Mucosa of descending colon (tissue), 3 donors: ENCODE measurements at regions not wholly inside any gene's neighbourhood (a gene's known extent, or its start where the extent isn't known, plus 50 kb on each side); places are given as distances from the start of the nearest gene placed in this dataset.

ENCODE experiments used
- ATAC-seq: fragments of 200-7000 bp; cut with Tn5 transposase; one replicate; pipeline ENCODE4 v1.9.1; 2020; ENCODE audit warnings: mild to moderate bottlenecking, moderate library complexity
- DNase-seq, 3 donors: peaks; one replicate each; pipeline ENCODE4 v3.0.0-alpha.2; 2020
- H3K36me3 ChIP-seq: fragments of 200-600 bp; one replicate; pipeline ENCODE4 v1.8.0; 2021; ENCODE audit warnings: low read depth, mild to moderate bottlenecking
- H3K4me1 ChIP-seq: fragments of 200-600 bp; one replicate; pipeline ENCODE4 v1.8.0; 2021; ENCODE audit warnings: low read depth, mild to moderate bottlenecking
- H3K4me3 ChIP-seq: fragments of 200-600 bp; one replicate; pipeline ENCODE4 v1.8.0; 2021; ENCODE audit warnings: mild to moderate bottlenecking
- H3K9me3 ChIP-seq: fragments of 200-600 bp; one replicate; pipeline ENCODE4 v1.8.0; 2021; ENCODE audit warnings: mild to moderate bottlenecking
- intact Hi-C, 2 donors: fragments of 100-400 bp; cut with DNase I in 1 of 2; cut with micrococcal nuclease in 1 of 2; formaldehyde crosslinking; loops; one replicate each; pipeline versions ENCODE4 v1.11.0 to v1.11.1; 2022; cut with DNase I, micrococcal nuclease
- TF ChIP-seq, protein P1 (sequence below): fragments of 200-600 bp; IDR thresholded peaks from one replicate; pipeline ENCODE4 v1.8.0; 2022; ENCODE audit warnings: antibody characterized with exemption, mild to moderate bottlenecking
- donor health status: DM: no; HTN: no; CAD: no; lungs with moderate emphysema.
- donor health status: DM: no; HTN: no; CAD: no.
- donor health status: DM: no; HTN: yes; CAD: no.

DNA sequence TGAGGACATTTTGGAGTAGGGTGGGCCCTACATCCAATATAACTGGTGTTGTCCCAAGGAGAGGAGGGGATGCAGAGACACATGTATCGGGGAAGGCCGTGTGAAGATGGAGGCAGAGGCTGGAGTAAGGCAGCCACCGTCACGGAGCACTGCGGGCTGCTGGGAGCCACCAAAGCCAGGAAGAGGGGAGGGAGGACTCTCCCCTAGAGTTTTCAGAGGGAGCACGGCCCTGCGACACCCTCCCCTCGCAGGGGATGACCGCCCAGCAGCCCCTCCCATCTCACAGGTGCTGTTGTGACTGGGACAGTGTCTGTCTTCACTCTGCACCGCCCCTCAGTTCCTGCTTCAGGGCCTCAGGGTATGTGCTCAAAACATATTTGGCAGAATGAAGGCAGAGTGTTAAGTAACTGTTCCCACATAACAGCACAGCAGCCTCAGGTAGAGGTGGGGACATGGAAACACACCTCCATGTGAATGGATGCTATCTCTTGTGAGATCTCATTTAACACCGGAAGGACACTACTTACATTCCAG is 82.2 kb downstream of the RBFOX3 start:
- TF ChIP-seq, protein P1, sequence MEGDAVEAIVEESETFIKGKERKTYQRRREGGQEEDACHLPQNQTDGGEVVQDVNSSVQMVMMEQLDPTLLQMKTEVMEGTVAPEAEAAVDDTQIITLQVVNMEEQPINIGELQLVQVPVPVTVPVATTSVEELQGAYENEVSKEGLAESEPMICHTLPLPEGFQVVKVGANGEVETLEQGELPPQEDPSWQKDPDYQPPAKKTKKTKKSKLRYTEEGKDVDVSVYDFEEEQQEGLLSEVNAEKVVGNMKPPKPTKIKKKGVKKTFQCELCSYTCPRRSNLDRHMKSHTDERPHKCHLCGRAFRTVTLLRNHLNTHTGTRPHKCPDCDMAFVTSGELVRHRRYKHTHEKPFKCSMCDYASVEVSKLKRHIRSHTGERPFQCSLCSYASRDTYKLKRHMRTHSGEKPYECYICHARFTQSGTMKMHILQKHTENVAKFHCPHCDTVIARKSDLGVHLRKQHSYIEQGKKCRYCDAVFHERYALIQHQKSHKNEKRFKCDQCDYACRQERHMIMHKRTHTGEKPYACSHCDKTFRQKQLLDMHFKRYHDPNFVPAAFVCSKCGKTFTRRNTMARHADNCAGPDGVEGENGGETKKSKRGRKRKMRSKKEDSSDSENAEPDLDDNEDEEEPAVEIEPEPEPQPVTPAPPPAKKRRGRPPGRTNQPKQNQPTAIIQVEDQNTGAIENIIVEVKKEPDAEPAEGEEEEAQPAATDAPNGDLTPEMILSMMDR: no peak
- Histone ChIP-seq H3K36me3 (no peaks in the 10 kb centered on the region), H3K4me1 (no peaks in the 10 kb centered on the region), H3K9me3 (no peaks in the 10 kb centered on the region), H3K4me3 (no peak overlapping the region)
- no peak for DNase-seq
- no peak for ATAC-seq
- intact Hi-C loops: no loop called here

DNA sequence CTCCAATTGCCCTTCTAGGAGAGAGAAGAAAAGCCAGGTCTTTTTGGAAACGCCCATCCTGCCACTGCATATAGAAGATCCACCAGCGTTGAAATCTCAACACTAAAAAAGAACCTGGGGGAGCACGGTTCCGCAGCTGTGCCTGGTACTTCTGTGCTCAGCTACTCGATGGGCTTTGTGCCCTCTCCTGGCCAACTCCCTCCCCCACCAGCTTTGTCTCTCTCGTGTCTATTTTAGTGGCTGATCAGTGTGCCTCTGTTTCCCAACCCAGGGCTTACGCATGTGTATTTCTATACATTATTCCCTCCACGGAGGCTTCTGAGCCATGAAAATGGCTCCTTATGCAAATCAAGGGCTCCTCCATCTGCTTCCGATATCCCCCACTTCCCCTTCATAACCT is 83.5 kb downstream of the RBFOX3 start:
- no peak overlapping the region for H3K4me3 ChIP-seq
- no peaks in the 10 kb centered on the region for H3K36me3 ChIP-seq
- ATAC-seq (no peak), DNase-seq (no peak)
- H3K4me1 ChIP-seq: no peaks in the 10 kb centered on the region
- intact Hi-C loops: no loop called here
- H3K9me3 ChIP-seq: no peaks in the 10 kb centered on the region
- TF ChIP-seq, protein P1: no peak

DNA sequence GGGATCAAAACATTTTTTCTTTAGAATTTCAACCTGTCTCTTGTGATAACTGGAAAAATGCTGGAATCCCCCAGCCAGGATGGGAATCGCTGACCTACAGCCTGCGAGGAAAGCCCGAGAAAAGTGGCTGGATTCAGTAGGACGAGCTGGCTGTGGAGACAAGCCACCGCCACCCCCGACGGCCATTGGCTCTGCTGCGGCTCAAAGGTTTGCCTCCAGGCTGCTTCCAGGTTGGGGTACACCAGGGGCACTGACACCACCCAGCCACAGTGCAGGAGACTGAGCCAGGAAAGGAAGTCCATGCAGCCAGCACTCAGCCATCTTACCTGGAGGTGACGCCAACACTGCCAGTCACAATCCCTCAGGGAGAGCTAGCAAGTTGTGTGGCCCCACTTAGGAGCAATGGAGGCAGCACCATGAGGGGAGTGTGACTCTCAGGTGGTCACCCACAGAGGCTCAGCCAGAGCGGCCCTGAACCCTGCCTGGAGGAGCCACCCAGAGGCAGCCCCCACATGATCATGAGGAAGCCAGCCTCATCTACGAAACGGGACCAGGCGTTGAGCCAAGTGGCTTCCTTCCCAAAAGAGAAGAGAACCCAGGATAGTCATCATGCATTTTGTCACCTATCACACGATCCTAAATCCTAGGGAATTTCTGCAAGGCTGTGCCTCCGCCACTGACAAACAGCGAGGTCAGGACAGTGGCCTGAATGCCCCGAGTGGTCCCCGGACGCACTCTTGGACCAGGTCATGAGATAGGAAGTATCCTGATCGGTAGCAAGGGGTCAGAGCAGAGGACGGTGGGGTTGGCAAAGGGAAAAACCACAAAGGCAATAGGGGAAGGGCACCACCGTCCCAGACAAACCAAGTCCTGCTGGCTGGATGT is 84.8 kb downstream of the RBFOX3 start:
- TF ChIP-seq, protein P1: no peak

GRCh38 chr17:79524213-79525187 is 86.4 kb downstream of the RBFOX3 start:
- Histone ChIP-seq H3K9me3 (no peaks in the 10 kb centered on the region), H3K4me3 (no peak overlapping the region), H3K36me3 (no peaks in the 10 kb centered on the region), H3K4me1 (no peaks in the 10 kb centered on the region)
- ATAC-seq (no peak), DNase-seq (no peak)
- TF ChIP-seq, protein P1: no peak
- intact Hi-C loops: no loop called here

More for the DNA sequence above, 84.8 kb downstream of the RBFOX3 start:
- DNase-seq (no peak), ATAC-seq (no peak)
- Histone ChIP-seq H3K36me3 (no peaks in the 10 kb centered on the region), H3K9me3 (no peaks in the 10 kb centered on the region), H3K4me1 (no peaks in the 10 kb centered on the region), H3K4me3 (no peak overlapping the region)
- intact Hi-C loops: no loop called here

GRCh38 chr17:79522414-79522813 is 88.4 kb downstream of the RBFOX3 start:
- H3K4me1 ChIP-seq: no peaks in the 10 kb centered on the region
- ATAC-seq (no peak), DNase-seq (no peak)
- TF ChIP-seq, protein P1: no peak
- H3K9me3 ChIP-seq: no peaks in the 10 kb centered on the region
- H3K36me3 ChIP-seq: no peaks in the 10 kb centered on the region
- H3K4me3 ChIP-seq: no peak overlapping the region
- intact Hi-C loops: no loop called here
